ENCODE measurements at regions not wholly inside any gene's neighbourhood (a gene's known extent, or its start where the extent isn't known, plus 50 kb on each side); places are given as distances from the start of the nearest gene placed in this dataset.
"Not testable (repeated sequence)": the region's sequence is repeated elsewhere in the genome, so short reads cannot be mapped to it uniquely, and the experiment has no call there.

DNA sequence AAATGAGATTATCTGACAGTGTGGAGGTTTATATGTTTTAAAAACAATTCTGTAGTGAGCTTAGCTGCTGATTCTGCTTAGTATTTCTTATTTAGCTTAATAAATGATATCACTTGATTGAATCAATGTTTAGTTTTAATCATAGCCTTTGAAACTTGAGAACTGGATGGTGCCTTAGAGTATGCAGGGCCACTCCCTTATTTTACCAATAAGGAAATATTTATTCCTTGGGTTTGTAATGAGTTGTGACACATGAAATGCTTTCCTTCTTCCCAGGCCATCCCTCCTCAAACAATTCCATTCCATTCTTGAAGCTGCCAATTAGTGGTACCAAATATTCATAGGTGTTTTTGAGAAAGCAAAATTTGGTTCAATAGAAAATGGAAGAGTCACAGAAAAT lies 183.8 kb upstream of the DCC start:
- H3K4me3 ChIP-seq (replicated peaks; ENCODE audit: low read depth, low read length), result no peak overlapping the region
- no peaks in the 10 kb centered on the region for H3K27me3 ChIP-seq (replicated peaks; ENCODE audit: control insufficient read depth, insufficient read depth, low read length)
- DNase-seq (ENCODE audit: extremely low read depth, insufficient read length), result no peak
- TF ChIP-seq, protein P1, sequence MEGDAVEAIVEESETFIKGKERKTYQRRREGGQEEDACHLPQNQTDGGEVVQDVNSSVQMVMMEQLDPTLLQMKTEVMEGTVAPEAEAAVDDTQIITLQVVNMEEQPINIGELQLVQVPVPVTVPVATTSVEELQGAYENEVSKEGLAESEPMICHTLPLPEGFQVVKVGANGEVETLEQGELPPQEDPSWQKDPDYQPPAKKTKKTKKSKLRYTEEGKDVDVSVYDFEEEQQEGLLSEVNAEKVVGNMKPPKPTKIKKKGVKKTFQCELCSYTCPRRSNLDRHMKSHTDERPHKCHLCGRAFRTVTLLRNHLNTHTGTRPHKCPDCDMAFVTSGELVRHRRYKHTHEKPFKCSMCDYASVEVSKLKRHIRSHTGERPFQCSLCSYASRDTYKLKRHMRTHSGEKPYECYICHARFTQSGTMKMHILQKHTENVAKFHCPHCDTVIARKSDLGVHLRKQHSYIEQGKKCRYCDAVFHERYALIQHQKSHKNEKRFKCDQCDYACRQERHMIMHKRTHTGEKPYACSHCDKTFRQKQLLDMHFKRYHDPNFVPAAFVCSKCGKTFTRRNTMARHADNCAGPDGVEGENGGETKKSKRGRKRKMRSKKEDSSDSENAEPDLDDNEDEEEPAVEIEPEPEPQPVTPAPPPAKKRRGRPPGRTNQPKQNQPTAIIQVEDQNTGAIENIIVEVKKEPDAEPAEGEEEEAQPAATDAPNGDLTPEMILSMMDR (IDR thresholded peaks at IDR 0.05; ENCODE audit: insufficient read depth, low read length, poor library complexity, severe bottlenecking), result no peak
- no peaks in the 10 kb centered on the region for H3K36me3 ChIP-seq (ENCODE audit: control insufficient read depth, insufficient read depth, low read length)

DNA sequence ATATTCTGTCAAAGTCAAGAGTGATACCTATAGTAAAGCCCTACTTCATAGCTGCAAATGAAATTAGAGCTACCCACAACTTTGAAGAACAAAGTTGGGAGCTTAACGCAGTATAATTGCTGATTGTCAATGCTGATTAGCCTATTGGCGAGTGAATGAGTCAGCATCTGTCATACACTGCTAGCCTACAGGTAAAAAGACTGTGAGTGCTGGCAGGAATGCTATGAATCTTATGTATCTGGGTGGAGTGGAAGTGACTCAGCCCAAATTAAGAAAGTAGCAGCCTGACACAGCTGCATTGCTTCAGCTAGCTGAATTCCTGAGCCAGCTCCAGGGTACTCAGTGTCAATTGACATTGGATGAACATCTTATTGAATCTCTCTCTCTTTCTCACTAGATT lies 179.4 kb upstream of the DCC start:
- no peaks in the 10 kb centered on the region for H3K36me3 ChIP-seq (ENCODE audit: control insufficient read depth, insufficient read depth, low read length)
- no peak for DNase-seq (ENCODE audit: extremely low read depth, insufficient read length)
- H3K4me3 ChIP-seq (replicated peaks; ENCODE audit: low read depth, low read length), result no peak overlapping the region
- TF ChIP-seq, protein P1 (IDR thresholded peaks at IDR 0.05; ENCODE audit: insufficient read depth, low read length, poor library complexity, severe bottlenecking), result no peak
- no peaks in the 10 kb centered on the region for H3K27me3 ChIP-seq (replicated peaks; ENCODE audit: control insufficient read depth, insufficient read depth, low read length)

DNA sequence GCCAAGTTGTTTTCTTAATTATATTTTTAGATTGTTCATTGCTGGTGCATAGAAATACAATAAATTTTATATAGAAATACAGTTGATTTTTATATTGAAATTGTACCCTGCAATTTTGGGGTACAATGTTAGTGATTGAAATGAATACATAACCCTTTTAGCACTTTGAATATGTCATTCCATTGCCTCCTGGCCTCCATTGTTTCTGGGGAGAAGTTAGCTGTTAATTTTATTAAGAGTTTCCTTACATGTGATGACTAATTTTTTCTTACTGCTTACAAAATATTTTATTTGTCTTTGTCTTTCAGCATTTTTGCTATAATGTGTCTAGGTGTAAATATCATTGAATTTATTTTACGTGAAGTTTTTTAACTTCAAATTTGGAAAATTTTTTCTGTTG lies 176.5 kb upstream of the DCC start:
- no peak for DNase-seq (ENCODE audit: extremely low read depth, insufficient read length)
- Histone ChIP-seq H3K4me3 (replicated peaks; ENCODE audit: low read depth, low read length) (no peak overlapping the region), H3K36me3 (ENCODE audit: control insufficient read depth, insufficient read depth, low read length) (no peaks in the 10 kb centered on the region), H3K27me3 (replicated peaks; ENCODE audit: control insufficient read depth, insufficient read depth, low read length) (no peaks in the 10 kb centered on the region)
- TF ChIP-seq, protein P1 (IDR thresholded peaks at IDR 0.05; ENCODE audit: insufficient read depth, low read length, poor library complexity, severe bottlenecking), result no peak

DNA sequence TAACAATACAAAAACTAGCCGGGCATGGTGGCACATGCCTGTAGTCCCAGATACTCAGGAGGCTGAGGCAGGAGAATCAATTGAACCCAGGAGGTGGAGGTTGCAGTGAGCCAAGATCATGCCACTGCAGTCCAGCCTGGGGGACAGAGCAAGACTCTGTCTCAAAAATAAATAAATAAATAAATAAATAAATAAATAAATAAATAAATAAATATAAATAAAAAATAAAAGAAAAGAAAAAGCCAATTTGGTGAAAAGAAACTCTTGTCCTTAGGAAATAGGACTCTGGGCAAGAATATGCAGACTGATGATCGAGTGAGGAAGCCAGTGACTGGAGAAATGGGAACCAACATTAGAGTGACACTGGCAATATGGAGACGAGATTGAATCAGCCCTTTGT lies 171.9 kb upstream of the DCC start:
- not testable (repeated sequence) for DNase-seq (ENCODE audit: extremely low read depth, insufficient read length); H3K4me3 ChIP-seq (replicated peaks; ENCODE audit: low read depth, low read length); H3K27me3 ChIP-seq (replicated peaks; ENCODE audit: control insufficient read depth, insufficient read depth, low read length); H3K36me3 ChIP-seq (ENCODE audit: control insufficient read depth, insufficient read depth, low read length)

DNA sequence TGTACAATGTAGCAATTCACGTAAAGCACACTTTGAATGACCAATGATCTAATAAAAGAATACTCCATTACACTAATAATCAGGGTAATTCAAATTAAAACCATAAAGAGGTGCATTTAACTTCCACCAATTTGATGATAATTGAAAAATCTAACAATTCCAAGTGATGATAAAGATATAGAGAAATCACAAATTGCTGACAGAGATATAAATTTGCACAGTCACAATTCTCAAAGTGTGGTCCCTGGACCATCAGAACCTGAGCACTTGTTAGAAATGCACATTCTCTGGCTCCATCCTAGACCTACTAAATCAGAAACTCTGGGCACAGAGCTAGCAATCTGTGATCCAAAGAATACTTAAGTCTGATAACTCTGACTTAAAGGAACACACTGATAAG lies 165.8 kb upstream of the DCC start:
- Histone ChIP-seq H3K27me3 (replicated peaks; ENCODE audit: control insufficient read depth, insufficient read depth, low read length) (no peaks in the 10 kb centered on the region), H3K36me3 (ENCODE audit: control insufficient read depth, insufficient read depth, low read length) (no peaks in the 10 kb centered on the region), H3K4me3 (replicated peaks; ENCODE audit: low read depth, low read length) (no peak overlapping the region)
- DNase-seq (ENCODE audit: extremely low read depth, insufficient read length), result no peak
- TF ChIP-seq, protein P1 (IDR thresholded peaks at IDR 0.05; ENCODE audit: insufficient read depth, low read length, poor library complexity, severe bottlenecking), result no peak

DNA sequence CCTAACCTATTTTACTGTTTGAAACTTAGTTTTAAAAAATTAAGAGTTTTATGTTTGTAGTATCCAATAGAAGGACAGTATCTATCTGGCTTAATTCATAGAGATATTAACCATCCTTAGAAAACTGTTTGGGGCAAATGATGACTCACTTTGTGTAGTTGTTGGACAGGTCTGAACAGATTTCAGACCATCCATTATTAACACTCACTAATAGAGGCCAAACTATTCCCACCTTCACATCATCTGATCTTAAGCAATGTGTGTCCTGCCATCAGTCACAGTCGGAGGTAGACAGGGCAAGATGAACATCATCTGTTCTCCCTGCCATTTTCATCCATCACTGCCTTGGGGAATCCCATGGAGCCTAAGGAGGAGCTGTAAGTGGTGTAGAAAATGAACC lies 164.6 kb upstream of the DCC start:
- H3K36me3 ChIP-seq (ENCODE audit: control insufficient read depth, insufficient read depth, low read length), result no peaks in the 10 kb centered on the region
- DNase-seq (ENCODE audit: extremely low read depth, insufficient read length), result no peak
- H3K4me3 ChIP-seq (replicated peaks; ENCODE audit: low read depth, low read length), result no peak overlapping the region
- H3K27me3 ChIP-seq (replicated peaks; ENCODE audit: control insufficient read depth, insufficient read depth, low read length), result no peaks in the 10 kb centered on the region
- TF ChIP-seq, protein P1 (IDR thresholded peaks at IDR 0.05; ENCODE audit: insufficient read depth, low read length, poor library complexity, severe bottlenecking), result no peak

Data from GM06990 (cell line).